ENCODE measurements at regions not wholly inside any gene's neighbourhood (a gene's known extent, or its start where the extent isn't known, plus 50 kb on each side); places are given as distances from the start of the nearest gene placed in this dataset.

- H3K4me3 ChIP-seq (ENCODE audit: low read depth, low read length), result no peak overlapping the region
- TF ChIP-seq MAX (IDR thresholded peaks at IDR 0.05; ENCODE audit: low read depth, low read length) (no peak), MYC (IDR thresholded peaks at IDR 0.05; ENCODE audit: low read depth, low read length) (no peak), CTCF (IDR thresholded peaks at IDR 0.05; ENCODE audit: low read depth, low read length) (no peak), POLR2A (IDR thresholded peaks at IDR 0.05; ENCODE audit: extremely low read depth, insufficient read length) (no peak)
- no peak for DNase-seq (ENCODE audit: low read depth)
These were observed 294.3 kb upstream of the SOX4 start for GRCh38 chr6:21299216-21299615.

- TF ChIP-seq POLR2A (IDR thresholded peaks at IDR 0.05; ENCODE audit: extremely low read depth, insufficient read length) (no peak), CTCF (IDR thresholded peaks at IDR 0.05; ENCODE audit: low read depth, low read length) (no peak), MYC (IDR thresholded peaks at IDR 0.05; ENCODE audit: low read depth, low read length) (no peak), MAX (IDR thresholded peaks at IDR 0.05; ENCODE audit: low read depth, low read length) (no peak)
- no peak overlapping the region for H3K4me3 ChIP-seq (ENCODE audit: low read depth, low read length)
- no peak for DNase-seq (ENCODE audit: low read depth)
These were observed 293.1 kb upstream of the SOX4 start for GRCh38 chr6:21300439-21300838.

GRCh38 chr6:21305893-21306332 is 287.6 kb upstream of the SOX4 start:
- TF ChIP-seq POLR2A (IDR thresholded peaks at IDR 0.05; ENCODE audit: extremely low read depth, insufficient read length) (no peak), MYC (IDR thresholded peaks at IDR 0.05; ENCODE audit: low read depth, low read length) (no peak), CTCF (IDR thresholded peaks at IDR 0.05; ENCODE audit: low read depth, low read length) (no peak), MAX (IDR thresholded peaks at IDR 0.05; ENCODE audit: low read depth, low read length) (no peak)
- DNase-seq (ENCODE audit: low read depth), result peak; percentile 78
- H3K4me3 ChIP-seq (ENCODE audit: low read depth, low read length), result no peak overlapping the region

- TF ChIP-seq MAX (IDR thresholded peaks at IDR 0.05; ENCODE audit: low read depth, low read length) (no peak), POLR2A (IDR thresholded peaks at IDR 0.05; ENCODE audit: extremely low read depth, insufficient read length) (no peak), CTCF (IDR thresholded peaks at IDR 0.05; ENCODE audit: low read depth, low read length) (no peak), MYC (IDR thresholded peaks at IDR 0.05; ENCODE audit: low read depth, low read length) (no peak)
- no peak overlapping the region for H3K4me3 ChIP-seq (ENCODE audit: low read depth, low read length)
- no peak for DNase-seq (ENCODE audit: low read depth)
These were observed 287.0 kb upstream of the SOX4 start for GRCh38 chr6:21306546-21306945.

GRCh38 chr6:21309807-21310221 is 283.7 kb upstream of the SOX4 start:
- H3K4me3 ChIP-seq (ENCODE audit: low read depth, low read length), result no peak overlapping the region
- no peak for TF ChIP-seq CTCF (IDR thresholded peaks at IDR 0.05; ENCODE audit: low read depth, low read length)
- TF ChIP-seq MYC (IDR thresholded peaks at IDR 0.05; ENCODE audit: low read depth, low read length), result no peak
- TF ChIP-seq POLR2A (IDR thresholded peaks at IDR 0.05; ENCODE audit: extremely low read depth, insufficient read length), result no peak
- no peak for TF ChIP-seq MAX (IDR thresholded peaks at IDR 0.05; ENCODE audit: low read depth, low read length)
- no peak for DNase-seq (ENCODE audit: low read depth)
